GM19351 (cell line): ENCODE measurements at regions not wholly inside any gene's neighbourhood (a gene's known extent, or its start where the extent isn't known, plus 50 kb on each side); places are given as distances from the start of the nearest gene placed in this dataset.

Experiments used
- ATAC-seq: cut with Tn5 transposase; IDR thresholded peaks from one replicate; pipeline ENCODE4 v1.9.1; 2021; ENCODE audit warnings: mild to moderate bottlenecking, moderate library complexity; ENCODE audit not compliant: unreplicated experiment

GRCh38 chr15:100781961-100782530 is 97.6 kb upstream of the ALDH1A3 start:
- no peak for ATAC-seq

- ATAC-seq = no peak
Measured at GRCh38 chr15:100783291-100783690, 96.3 kb upstream of the ALDH1A3 start.

- no peak for ATAC-seq
Measured at GRCh38 chr15:100783760-100784492, 95.7 kb upstream of the ALDH1A3 start.

- ATAC-seq = no peak
Measured at GRCh38 chr15:100784493-100785180, 95.0 kb upstream of the ALDH1A3 start.

DNA sequence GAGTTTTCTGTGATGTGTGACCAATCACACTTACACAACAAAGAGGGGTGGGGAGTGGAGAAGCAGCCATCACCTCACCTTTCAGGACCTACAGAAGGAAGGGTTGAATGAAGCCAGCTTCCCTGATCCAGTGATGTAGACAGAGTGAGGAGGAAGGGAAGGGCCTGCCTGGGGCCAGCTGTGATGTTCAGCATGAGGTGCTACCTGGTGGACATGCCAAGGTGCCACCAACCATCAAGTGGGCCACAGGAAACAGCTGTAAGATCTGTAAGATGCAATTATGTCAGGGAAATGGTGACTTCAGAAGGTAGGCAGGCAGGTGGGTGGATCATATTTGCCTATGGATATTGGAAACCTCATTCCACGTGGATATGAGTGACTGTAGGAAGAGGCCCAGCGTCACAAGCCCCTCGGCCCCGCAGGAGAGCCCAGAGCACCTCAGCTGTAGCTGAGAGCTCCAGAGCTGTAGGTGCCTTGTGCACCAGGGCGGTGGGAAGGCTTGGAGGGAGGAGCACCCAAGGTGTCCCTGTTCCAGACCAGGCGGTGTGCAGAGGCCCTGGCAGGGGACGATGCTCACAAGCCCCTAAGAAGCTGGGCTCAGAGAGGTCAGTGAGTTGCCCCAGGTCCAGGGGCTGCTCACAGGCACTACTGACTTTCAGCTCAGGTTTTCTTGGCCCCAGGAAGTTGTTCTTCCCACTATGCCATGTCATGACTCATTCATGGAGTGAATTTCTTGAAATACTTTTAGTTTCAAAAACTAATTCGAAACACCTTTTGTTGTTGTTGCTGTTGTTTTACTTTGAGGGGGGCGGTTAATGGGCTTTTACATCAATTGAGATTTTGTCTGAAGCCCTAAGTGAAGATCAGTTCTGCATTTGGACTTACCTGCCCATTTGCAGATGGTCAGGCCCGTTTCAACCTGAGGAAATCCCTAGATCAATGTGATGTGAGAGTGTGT is 94.2 kb upstream of the ALDH1A3 start:
- peak; percentile 56 for ATAC-seq

- ATAC-seq = no peak
Measured at GRCh38 chr15:100786139-100786531, 93.5 kb upstream of the ALDH1A3 start.

DNA sequence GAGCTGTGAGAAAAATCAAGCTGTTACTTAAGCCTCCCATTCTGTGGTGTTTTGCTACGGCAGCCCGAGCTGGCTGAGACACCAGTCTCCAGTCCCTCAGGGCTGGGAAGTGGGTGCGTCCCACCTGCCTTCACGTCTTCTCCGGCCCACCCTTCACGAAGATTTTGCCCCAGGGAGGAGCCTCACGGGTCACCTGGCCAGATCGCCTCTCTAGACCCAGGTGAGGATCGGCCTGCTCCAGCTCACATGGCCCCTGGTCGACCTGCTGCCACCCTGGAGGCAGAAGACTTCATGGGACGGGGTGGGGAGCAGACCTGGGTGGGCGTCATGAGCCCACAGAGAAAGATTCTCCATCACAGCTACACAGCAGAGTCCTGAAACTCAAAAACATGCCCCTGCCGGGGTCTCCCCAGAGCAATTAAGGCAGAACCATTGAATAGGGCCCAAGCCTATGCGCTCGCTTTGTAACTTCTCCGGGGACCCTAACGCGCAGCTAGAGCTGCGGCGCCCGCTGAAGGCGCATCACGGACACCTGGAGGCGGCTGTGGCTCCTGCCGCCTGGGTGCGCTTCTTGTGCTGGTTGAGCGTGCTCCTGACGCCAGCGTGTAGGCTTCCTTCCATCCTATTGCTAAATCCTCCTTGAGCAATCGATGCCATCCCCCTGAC is 92.6 kb upstream of the ALDH1A3 start:
- ATAC-seq = no peak

GRCh38 chr15:100787567-100788417 is 91.8 kb upstream of the ALDH1A3 start:
- ATAC-seq = no peak

DNA sequence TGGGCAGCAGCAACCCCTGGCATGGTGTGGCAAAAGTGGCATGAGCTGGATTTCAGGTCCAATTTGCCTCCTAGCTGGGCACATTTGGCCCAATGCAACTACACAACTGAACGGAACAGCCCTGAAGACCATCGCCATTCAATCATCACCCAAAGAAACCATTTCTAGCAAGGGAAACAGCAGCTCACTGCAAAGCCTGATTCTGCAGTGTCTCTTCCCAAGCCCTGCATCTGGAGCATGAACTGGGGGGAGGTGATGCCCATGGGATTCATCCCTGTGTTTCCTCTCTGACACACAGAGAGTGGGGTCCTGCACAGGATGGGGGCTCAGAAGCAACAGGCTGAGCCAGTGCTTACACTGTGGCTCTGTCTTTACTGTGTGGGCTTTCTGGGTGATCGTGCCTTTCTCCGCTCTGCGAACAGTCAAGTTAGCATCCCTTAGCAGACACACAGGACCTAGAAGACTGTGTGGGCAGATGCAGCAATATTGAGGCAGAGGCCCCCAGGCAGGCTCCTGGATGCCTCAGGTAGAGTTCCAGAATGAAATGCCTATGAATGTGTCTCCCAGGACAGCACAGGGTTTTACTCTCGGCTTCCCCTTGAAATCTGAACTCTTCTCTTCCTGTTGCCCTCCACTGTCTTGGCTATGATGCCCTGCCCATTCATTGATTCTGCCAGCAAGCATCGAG is 91.1 kb upstream of the ALDH1A3 start:
- ATAC-seq = no peak

GRCh38 chr15:100790786-100791265 is 88.8 kb upstream of the ALDH1A3 start:
- ATAC-seq = no peak

GRCh38 chr15:100794008-100794407 is 85.6 kb upstream of the ALDH1A3 start:
- no peak for ATAC-seq

- no peak for ATAC-seq
Measured at GRCh38 chr15:100801256-100801900, 78.3 kb upstream of the ALDH1A3 start.

GRCh38 chr15:100802421-100803170 is 77.0 kb upstream of the ALDH1A3 start:
- ATAC-seq = no peak

DNA sequence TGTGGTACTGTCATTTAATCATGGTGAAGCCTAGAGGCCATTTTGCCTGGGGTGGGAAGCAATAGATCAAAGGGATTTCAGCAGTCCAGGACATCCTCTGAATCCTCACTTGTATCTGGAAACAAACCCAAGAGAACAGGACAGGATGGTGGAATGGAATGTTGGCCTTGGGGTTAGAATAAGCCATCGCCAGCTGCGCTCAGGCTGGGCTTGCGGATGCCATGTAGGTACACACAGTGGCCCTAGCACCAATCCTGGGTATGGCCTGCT is 76.5 kb upstream of the ALDH1A3 start:
- ATAC-seq = no peak

- ATAC-seq = peak; percentile 65
Measured at GRCh38 chr15:100806157-100806556, 73.5 kb upstream of the ALDH1A3 start.

- ATAC-seq = no peak
Measured at GRCh38 chr15:100807028-100807427, 72.6 kb upstream of the ALDH1A3 start.

DNA sequence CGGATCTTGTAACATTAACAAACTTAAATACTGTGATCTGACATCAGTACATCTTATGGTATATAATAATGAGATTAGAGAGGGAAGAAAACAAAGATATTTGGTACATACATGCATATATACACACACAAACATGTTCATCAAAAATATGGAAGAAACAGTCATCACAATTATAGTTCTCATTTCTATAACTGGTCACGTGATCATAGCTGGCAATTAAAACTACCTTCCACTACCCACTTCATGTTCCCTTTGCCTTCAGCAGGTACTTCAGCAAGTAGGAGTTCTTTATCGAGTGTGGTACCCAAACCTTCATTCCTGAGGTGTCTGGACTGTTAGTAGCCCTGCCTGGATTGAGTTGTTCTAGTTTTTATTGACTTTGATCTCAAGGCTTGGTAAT is 70.9 kb upstream of the ALDH1A3 start:
- no peak for ATAC-seq

DNA sequence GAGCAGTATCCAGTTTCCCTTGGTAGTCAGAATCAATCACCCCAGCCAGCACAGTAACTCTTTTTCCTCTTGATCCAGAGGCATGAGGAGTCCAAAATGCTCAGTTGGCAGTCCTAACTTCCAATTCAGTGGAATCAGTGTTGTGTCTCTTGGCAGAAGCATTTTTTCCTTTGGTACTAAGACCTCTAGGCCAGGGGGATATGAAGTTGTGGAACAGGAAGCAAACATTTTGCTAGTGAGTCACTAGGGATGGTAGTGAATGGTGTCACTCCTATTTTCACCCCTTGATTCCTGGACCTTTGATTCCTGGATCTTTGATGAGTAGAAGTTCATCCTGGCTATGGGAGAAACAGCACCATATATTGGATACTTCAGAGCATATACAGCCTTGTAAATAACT is 70.5 kb upstream of the ALDH1A3 start:
- no peak for ATAC-seq
